ENCODE measurements at regions not wholly inside any gene's neighbourhood (a gene's known extent, or its start where the extent isn't known, plus 50 kb on each side); places are given as distances from the start of the nearest gene placed in this dataset.

DNA sequence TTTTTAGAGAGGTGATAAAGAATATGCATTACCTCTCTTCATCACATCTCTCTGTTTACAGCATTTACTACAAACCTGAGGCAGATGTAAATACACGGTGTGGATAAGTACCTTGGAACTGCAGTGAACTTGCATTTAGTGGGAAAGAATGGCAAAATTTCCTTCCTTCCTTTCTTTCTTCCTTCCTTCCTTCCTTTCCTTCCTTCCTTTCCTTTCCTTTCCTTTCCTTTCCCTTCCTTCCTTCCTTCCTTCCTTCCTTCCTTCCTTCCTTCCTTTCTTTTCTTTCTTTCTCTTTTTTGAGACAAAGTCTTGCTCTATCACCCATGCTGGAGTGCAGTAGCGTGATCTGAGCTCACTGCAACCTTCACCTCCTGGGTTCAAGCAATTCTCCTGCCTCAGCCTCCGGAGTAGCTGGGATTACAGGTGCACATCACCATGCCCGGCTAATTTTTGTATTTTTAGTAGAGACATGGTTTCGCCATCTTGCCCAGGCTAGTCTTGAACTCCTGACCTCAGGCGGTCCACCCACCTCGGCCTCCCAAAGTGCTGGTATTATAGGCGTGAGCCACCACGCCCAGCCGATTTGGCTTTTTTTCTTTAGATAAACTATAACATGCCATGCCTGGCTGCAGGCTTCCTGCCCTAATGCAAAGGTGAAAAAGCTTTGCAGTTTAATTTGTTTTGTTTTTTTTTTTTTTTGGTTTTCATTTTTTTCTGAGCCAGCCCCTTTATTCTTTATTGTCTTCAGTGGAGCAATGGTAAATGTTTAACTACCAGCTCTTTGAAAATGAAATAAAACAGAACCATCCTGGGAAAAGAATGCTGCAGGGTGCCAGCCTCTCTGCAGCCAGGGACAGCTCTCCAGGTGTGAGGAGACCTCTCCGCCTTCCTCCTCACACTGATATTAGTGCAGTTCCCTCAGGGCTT lies 64.2 kb upstream of the NEDD9 start:
- TF ChIP-seq POLR2AphosphoS5 (IDR thresholded peaks at IDR 0.05) (no peak), POLR2A (IDR thresholded peaks at IDR 0.05) (no peak)
- TF ChIP-seq, protein P1, sequence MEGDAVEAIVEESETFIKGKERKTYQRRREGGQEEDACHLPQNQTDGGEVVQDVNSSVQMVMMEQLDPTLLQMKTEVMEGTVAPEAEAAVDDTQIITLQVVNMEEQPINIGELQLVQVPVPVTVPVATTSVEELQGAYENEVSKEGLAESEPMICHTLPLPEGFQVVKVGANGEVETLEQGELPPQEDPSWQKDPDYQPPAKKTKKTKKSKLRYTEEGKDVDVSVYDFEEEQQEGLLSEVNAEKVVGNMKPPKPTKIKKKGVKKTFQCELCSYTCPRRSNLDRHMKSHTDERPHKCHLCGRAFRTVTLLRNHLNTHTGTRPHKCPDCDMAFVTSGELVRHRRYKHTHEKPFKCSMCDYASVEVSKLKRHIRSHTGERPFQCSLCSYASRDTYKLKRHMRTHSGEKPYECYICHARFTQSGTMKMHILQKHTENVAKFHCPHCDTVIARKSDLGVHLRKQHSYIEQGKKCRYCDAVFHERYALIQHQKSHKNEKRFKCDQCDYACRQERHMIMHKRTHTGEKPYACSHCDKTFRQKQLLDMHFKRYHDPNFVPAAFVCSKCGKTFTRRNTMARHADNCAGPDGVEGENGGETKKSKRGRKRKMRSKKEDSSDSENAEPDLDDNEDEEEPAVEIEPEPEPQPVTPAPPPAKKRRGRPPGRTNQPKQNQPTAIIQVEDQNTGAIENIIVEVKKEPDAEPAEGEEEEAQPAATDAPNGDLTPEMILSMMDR (IDR thresholded peaks at IDR 0.05 in 8 of 11, conservative IDR thresholded peaks at IDR 0.05 in 3 of 11): no peak
